Superior temporal gyrus (tissue), 1 donor: ENCODE measurements at regions not wholly inside any gene's neighbourhood (a gene's known extent, or its start where the extent isn't known, plus 50 kb on each side); places are given as distances from the start of the nearest gene placed in this dataset.

Experiments used
- DNase-seq: peaks from one replicate; pipeline ENCODE4 v3.0.0-alpha.2; 2016; ENCODE audit errors: extremely low spot score

GRCh38 chr20:11867291-11867919 lies 50.3 kb upstream of the BTBD3 start:
- DNase-seq: no peak
